NT2/D1 (cell line): ENCODE measurements at regions not wholly inside any gene's neighbourhood (a gene's known extent, or its start where the extent isn't known, plus 50 kb on each side); places are given as distances from the start of the nearest gene placed in this dataset.

Experiments
- SUZ12 ChIP-seq: IDR thresholded peaks from 2 replicates; pipeline ENCODE4 v1.6.1; 2011; ENCODE audit not compliant: insufficient read length, insufficient read depth; ENCODE audit errors: extremely low read depth
- YY1 ChIP-seq: IDR thresholded peaks from 2 replicates; pipeline ENCODE4 v1.6.1; 2011; ENCODE audit not compliant: insufficient read length, insufficient read depth
- ZNF274 ChIP-seq: IDR thresholded peaks from 2 replicates; pipeline ENCODE4 v1.6.1; 2011; ENCODE audit warnings: mild to moderate bottlenecking, low read depth, low read length

DNA sequence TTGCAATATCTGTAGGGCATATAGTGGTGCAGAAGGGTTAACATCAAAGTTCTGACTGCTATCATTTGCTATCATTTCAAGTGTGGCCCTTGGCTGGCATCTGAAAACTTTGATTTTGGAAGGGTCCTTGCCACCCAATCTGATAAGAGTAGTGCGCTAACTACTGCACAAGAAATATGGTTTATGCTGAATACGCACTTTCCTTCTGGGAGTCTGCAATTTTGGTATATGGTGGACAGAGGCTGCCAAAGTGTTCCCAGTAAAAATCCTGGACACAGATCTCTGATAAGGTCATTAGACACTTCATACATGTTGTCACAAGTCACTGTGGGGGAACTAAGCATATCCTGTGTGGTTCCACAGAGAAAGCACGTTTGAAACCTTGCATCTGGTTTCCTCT lies 461.6 kb upstream of the CDH11 start:
- no peak for TF ChIP-seq YY1
- no peak for TF ChIP-seq ZNF274
- TF ChIP-seq SUZ12: no peak
